HEK293 (cell line): ENCODE measurements at regions not wholly inside any gene's neighbourhood (a gene's known extent, or its start where the extent isn't known, plus 50 kb on each side); places are given as distances from the start of the nearest gene placed in this dataset.

Source experiments
- ELK4 ChIP-seq: IDR thresholded peaks from 2 replicates; pipeline ENCODE4 v1.6.1; 2011; ENCODE audit warnings: mild to moderate bottlenecking, low read depth, low read length, borderline replicate concordance
- IKZF3 ChIP-seq: fragments of 450-650 bp; IDR thresholded peaks from 2 replicates; pipeline ENCODE4 v1.5.0; 2018; ENCODE audit warnings: missing biosample characterization, mild to moderate bottlenecking, missing genetic modification characterization, moderate library complexity
- PATZ1 ChIP-seq: fragments of 450-650 bp; formaldehyde crosslinking; IDR thresholded peaks from 2 replicates; pipeline ENCODE4 v1.5.1; 2016; ENCODE audit warnings: missing biosample characterization, missing genetic modification characterization
- REST ChIP-seq: fragments of 450-650 bp; formaldehyde crosslinking; IDR thresholded peaks from 2 replicates; pipeline ENCODE4 v1.5.1; 2016; ENCODE audit warnings: missing biosample characterization, missing genetic modification characterization
- SCRT2 ChIP-seq: fragments of 450-650 bp; formaldehyde crosslinking; IDR thresholded peaks from 2 replicates; pipeline ENCODE4 v1.5.1; 2016; ENCODE audit warnings: missing biosample characterization, missing genetic modification characterization
- ZBTB10 ChIP-seq: fragments of 450-650 bp; formaldehyde crosslinking; IDR thresholded peaks from 2 replicates; pipeline ENCODE4 v1.5.1; 2016; ENCODE audit warnings: missing biosample characterization, missing genetic modification characterization
- ZBTB17 ChIP-seq: fragments of 450-650 bp; formaldehyde crosslinking; IDR thresholded peaks from 2 replicates; pipeline ENCODE4 v1.5.1; 2016; ENCODE audit warnings: missing biosample characterization, missing genetic modification characterization
- ZBTB21 ChIP-seq: fragments of 450-650 bp; formaldehyde crosslinking; IDR thresholded peaks from 2 replicates; pipeline ENCODE4 v1.5.1; 2017; ENCODE audit warnings: missing biosample characterization, missing genetic modification characterization
- ZBTB44 ChIP-seq: fragments of 450-650 bp; IDR thresholded peaks from 2 replicates; pipeline ENCODE4 v1.5.1; 2018; ENCODE audit warnings: missing biosample characterization, mild to moderate bottlenecking, missing genetic modification characterization
- ZFHX2 ChIP-seq: fragments of 450-650 bp; formaldehyde crosslinking; conservative IDR thresholded peaks from 2 replicates; pipeline ENCODE4 v1.5.1; 2016; ENCODE audit warnings: missing biosample characterization, missing genetic modification characterization
- ZFP37 ChIP-seq: fragments of 450-650 bp; formaldehyde crosslinking; IDR thresholded peaks from 2 replicates; pipeline ENCODE4 v1.5.1; 2016; ENCODE audit warnings: missing biosample characterization, missing genetic modification characterization
- ZNF133 ChIP-seq: fragments of 450-650 bp; formaldehyde crosslinking; IDR thresholded peaks from 2 replicates; pipeline ENCODE4 v1.5.1; 2016; ENCODE audit warnings: missing biosample characterization, missing genetic modification characterization
- ZNF18 ChIP-seq: fragments of 450-650 bp; formaldehyde crosslinking; IDR thresholded peaks from 2 replicates; pipeline ENCODE4 v1.5.1; 2016; ENCODE audit warnings: missing biosample characterization, missing genetic modification characterization
- ZNF202 ChIP-seq: fragments of 450-650 bp; formaldehyde crosslinking; IDR thresholded peaks from 2 replicates; pipeline ENCODE4 v1.5.1; 2016; ENCODE audit warnings: missing biosample characterization, missing genetic modification characterization, borderline replicate concordance
- ZNF324 ChIP-seq: fragments of 450-650 bp; formaldehyde crosslinking; IDR thresholded peaks from 2 replicates; pipeline ENCODE4 v1.5.1; 2016; ENCODE audit warnings: missing biosample characterization, missing genetic modification characterization
- ZNF350 ChIP-seq: fragments of 450-650 bp; formaldehyde crosslinking; IDR thresholded peaks from 2 replicates; pipeline ENCODE4 v1.5.0; 2017; ENCODE audit warnings: missing biosample characterization, mild to moderate bottlenecking, missing genetic modification characterization
- ZNF37A ChIP-seq: fragments of 450-650 bp; IDR thresholded peaks from 2 replicates; pipeline ENCODE4 v1.5.1; 2018; ENCODE audit warnings: missing biosample characterization, missing genetic modification characterization
- ZNF394 ChIP-seq: fragments of 450-650 bp; formaldehyde crosslinking; IDR thresholded peaks from 2 replicates; pipeline ENCODE4 v1.5.1; 2016; ENCODE audit warnings: missing biosample characterization, missing genetic modification characterization, mild to moderate bottlenecking, moderate library complexity, borderline replicate concordance
- ZNF518A ChIP-seq: fragments of 450-650 bp; formaldehyde crosslinking; conservative IDR thresholded peaks from 2 replicates; pipeline ENCODE4 v1.5.1; 2016; ENCODE audit warnings: low read depth, missing biosample characterization, missing genetic modification characterization
- ZNF747 ChIP-seq: fragments of 450-650 bp; formaldehyde crosslinking; IDR thresholded peaks from 2 replicates; pipeline ENCODE4 v1.5.1; 2016; ENCODE audit warnings: missing biosample characterization, missing genetic modification characterization

- no peak for TF ChIP-seq ZBTB21 (tag by site-specific recombination)
- no peak for TF ChIP-seq ZNF133 (tag by site-specific recombination)
- peak; percentile 47; the same call in 1 of the 2 replicates for TF ChIP-seq ZNF394 (tag by site-specific recombination)
- TF ChIP-seq ZBTB10 (tag by site-specific recombination): no peak
- 0 out of 2 replicates have a peak, but pooled peaks have one; percentile 22 for TF ChIP-seq ZNF18 (tag by site-specific recombination)
- no peak for TF ChIP-seq SCRT2 (tag by site-specific recombination)
- TF ChIP-seq ZBTB17 (tag by site-specific recombination): no peak
- no peak for TF ChIP-seq ZBTB44
- no peak for TF ChIP-seq ZFP37 (tag by site-specific recombination)
- peak; percentile 95 for TF ChIP-seq ZFHX2
- no peak for TF ChIP-seq ZNF37A (tag by site-specific recombination)
- no peak for TF ChIP-seq ZNF324 (tag by site-specific recombination)
- no peak for TF ChIP-seq ZNF350 (tag by site-specific recombination)
- peak; percentile 89 for TF ChIP-seq PATZ1 (tag by site-specific recombination)
- TF ChIP-seq REST (tag by site-specific recombination): no peak
- TF ChIP-seq IKZF3 (tag by site-specific recombination): peak; percentile 67; the same call in 1 of the 2 replicates
- TF ChIP-seq ZNF202: no peak
- TF ChIP-seq ZNF518A (tag by site-specific recombination): no peak
- no peak for TF ChIP-seq ELK4
- no peak for TF ChIP-seq ZNF747 (tag by site-specific recombination)
Observed at GRCh38 chr16:85227946-85228862, 115.9 kb upstream of the CIBAR2 start (continued).
